Left lung (tissue), 4 donors: ENCODE measurements at regions not wholly inside any gene's neighbourhood (a gene's known extent, or its start where the extent isn't known, plus 50 kb on each side); places are given as distances from the start of the nearest gene placed in this dataset.

Experiments used
- ATAC-seq: fragments of 200-7000 bp; cut with Tn5 transposase; one replicate; pipeline ENCODE4 v1.9.1; 2020; ENCODE audit warnings: moderate library complexity
- DNase-seq, 4 donors: peaks; one replicate each; pipeline ENCODE4 v3.0.0-alpha.2; 2013 to 2020
- H3K27ac ChIP-seq, 2 donors: fragments of 200-600 bp; sonication (generic) in 1 of 2; one replicate each; pipeline versions ENCODE4 v1.5.0 to v1.8.0; 2020 to 2021
- H3K27me3 ChIP-seq, 2 donors: fragments of 200-600 bp; sonication (generic) in 1 of 2; one replicate each; pipeline versions ENCODE4 v1.5.0 to v1.8.0; 2020 to 2021
- H3K36me3 ChIP-seq, 2 donors: fragments of 200-600 bp; sonication (generic) in 1 of 2; one replicate each; pipeline versions ENCODE4 v1.5.0 to v1.8.0; 2020 to 2021
- H3K4me1 ChIP-seq, 2 donors: fragments of 200-600 bp; one replicate each; pipeline ENCODE4 v1.8.0; 2021
- H3K4me3 ChIP-seq, 2 donors: fragments of 200-600 bp; sonication (generic) in 1 of 2; one replicate each; pipeline versions ENCODE4 v1.5.0 to v1.8.0; 2020 to 2021; ENCODE audit warnings: mild to moderate bottlenecking in 1 of 2
- H3K9me3 ChIP-seq, 2 donors: fragments of 200-600 bp; sonication (generic) in 1 of 2; one replicate each; pipeline versions ENCODE4 v1.5.0 to v1.8.0; 2020 to 2021
- intact Hi-C, 2 donors: fragments of 100-400 bp; cut with DNase I; formaldehyde crosslinking; loops; one replicate each; pipeline versions ENCODE4 v1.11.2 to v1.14.2; 2022
- TF ChIP-seq, protein P1 (sequence below), 2 donors: fragments of 200-600 bp; sonication (generic) in 1 of 2; IDR thresholded peaks; one replicate each; pipeline versions ENCODE4 v1.5.0 to v1.8.0; 2021; ENCODE audit warnings: antibody characterized with exemption in 2 of 2
- donor health status: DM: no; HTN: yes; CAD: no.
- donor health status: DM: no; HTN: no; CAD: no.

DNA sequence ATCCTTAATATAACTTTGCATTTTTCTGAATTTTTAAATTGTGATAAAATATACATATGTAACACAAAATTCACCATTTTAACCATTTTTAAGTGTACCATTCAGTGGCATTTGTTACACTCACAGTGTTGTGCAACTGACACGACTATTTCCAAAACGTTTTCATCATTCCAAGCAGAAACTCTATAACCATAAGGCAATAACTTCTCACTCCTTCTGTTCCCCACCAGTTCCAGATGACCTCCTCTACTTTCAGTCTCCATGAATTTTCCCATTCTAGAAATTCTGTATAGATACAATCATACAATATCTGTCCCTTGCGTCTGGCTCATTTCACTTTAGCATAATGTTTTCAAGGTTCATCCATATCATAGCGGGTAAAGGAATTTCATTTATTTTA lies 223.5 kb upstream of the TTC14 start:
- Histone ChIP-seq H3K27me3 (no peaks in the 10 kb centered on the region), H3K4me3 (no peak overlapping the region), H3K27ac (no peak overlapping the region), H3K36me3 (no peaks in the 10 kb centered on the region), H3K9me3 (peaks cover 0 to 5% of the 10 kb centered on the region in 2 donors), H3K4me1 (no peaks in the 10 kb centered on the region)
- no peak for ATAC-seq
- intact Hi-C loops, result no loop called here
- TF ChIP-seq, protein P1, sequence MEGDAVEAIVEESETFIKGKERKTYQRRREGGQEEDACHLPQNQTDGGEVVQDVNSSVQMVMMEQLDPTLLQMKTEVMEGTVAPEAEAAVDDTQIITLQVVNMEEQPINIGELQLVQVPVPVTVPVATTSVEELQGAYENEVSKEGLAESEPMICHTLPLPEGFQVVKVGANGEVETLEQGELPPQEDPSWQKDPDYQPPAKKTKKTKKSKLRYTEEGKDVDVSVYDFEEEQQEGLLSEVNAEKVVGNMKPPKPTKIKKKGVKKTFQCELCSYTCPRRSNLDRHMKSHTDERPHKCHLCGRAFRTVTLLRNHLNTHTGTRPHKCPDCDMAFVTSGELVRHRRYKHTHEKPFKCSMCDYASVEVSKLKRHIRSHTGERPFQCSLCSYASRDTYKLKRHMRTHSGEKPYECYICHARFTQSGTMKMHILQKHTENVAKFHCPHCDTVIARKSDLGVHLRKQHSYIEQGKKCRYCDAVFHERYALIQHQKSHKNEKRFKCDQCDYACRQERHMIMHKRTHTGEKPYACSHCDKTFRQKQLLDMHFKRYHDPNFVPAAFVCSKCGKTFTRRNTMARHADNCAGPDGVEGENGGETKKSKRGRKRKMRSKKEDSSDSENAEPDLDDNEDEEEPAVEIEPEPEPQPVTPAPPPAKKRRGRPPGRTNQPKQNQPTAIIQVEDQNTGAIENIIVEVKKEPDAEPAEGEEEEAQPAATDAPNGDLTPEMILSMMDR (IDR thresholded peaks at IDR 0.05), result no peak
- DNase-seq, result no peak

- Histone ChIP-seq H3K4me3 (no peak overlapping the region), H3K27ac (no peak overlapping the region), H3K36me3 (no peaks in the 10 kb centered on the region), H3K27me3 (no peaks in the 10 kb centered on the region), H3K4me1 (no peaks in the 10 kb centered on the region), H3K9me3 (no peaks in the 10 kb centered on the region)
- DNase-seq (no peak), ATAC-seq (no peak)
- intact Hi-C loops, result no loop called here
- TF ChIP-seq, protein P1 (IDR thresholded peaks at IDR 0.05), result no peak
These were observed 219.3 kb upstream of the TTC14 start for GRCh38 chr3:180382638-180383180.

GRCh38 chr3:180383332-180384020 lies 218.5 kb upstream of the TTC14 start:
- TF ChIP-seq, protein P1 (IDR thresholded peaks at IDR 0.05), result no peak
- no peaks in the 10 kb centered on the region for H3K27me3 ChIP-seq
- intact Hi-C loops, result no loop called here
- no peaks in the 10 kb centered on the region for H3K36me3 ChIP-seq
- no peaks in the 10 kb centered on the region for H3K4me1 ChIP-seq
- ATAC-seq, result no peak
- no peak overlapping the region for H3K27ac ChIP-seq
- no peak overlapping the region for H3K4me3 ChIP-seq
- no peaks in the 10 kb centered on the region for H3K9me3 ChIP-seq
- no peak for DNase-seq

DNA sequence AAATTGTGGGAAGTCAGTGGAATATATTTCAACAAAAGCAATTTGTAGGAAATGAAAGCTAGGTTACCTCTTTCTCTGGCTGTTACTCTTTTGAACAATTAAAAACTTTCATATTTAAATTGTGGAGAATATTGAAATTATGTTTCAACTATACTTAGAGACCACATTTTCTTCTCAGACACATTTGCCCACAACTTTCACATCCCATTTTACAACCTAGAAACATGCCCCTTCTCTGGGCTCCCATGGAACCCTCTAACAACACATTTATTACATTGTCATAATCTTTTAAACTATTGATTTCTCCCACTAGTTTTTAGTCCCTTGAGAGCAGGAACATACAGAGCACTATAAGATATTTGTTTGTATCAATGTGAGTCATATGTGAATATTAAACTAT lies 211.7 kb upstream of the TTC14 start:
- Histone ChIP-seq H3K27ac (no peak overlapping the region), H3K36me3 (no peaks in the 10 kb centered on the region), H3K27me3 (no peaks in the 10 kb centered on the region), H3K4me3 (no peak overlapping the region), H3K9me3 (no peaks in the 10 kb centered on the region), H3K4me1 (no peaks in the 10 kb centered on the region)
- no peak for ATAC-seq
- TF ChIP-seq, protein P1 (IDR thresholded peaks at IDR 0.05), result no peak
- intact Hi-C loops, result no loop called here
- no peak for DNase-seq

DNA sequence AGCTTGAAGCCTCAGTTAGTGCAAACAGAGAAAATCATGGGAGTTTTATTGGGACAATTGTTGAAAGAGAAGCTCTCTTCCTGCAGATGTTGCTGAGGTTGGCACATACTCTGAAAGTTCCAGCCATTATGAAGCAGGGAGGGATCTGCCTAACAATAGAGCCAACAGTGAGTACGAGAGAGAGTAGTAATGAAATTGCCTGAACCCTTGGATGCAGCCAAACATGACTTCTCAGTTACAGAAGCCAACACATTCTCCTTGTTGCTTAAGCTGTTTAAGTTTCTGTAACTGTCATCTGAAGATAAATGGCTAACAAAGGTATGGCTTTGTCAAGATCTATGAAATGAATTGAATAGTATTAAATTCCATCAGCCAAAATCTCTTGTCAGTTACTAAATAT lies 211.0 kb upstream of the TTC14 start:
- intact Hi-C loops, result no loop called here
- Histone ChIP-seq H3K4me1 (no peaks in the 10 kb centered on the region), H3K27me3 (no peaks in the 10 kb centered on the region), H3K9me3 (no peaks in the 10 kb centered on the region), H3K36me3 (no peaks in the 10 kb centered on the region), H3K27ac (no peak overlapping the region), H3K4me3 (no peak overlapping the region)
- TF ChIP-seq, protein P1 (IDR thresholded peaks at IDR 0.05), result no peak
- ATAC-seq (no peak), DNase-seq (no peak)
